GM12878 (cell line): ENCODE measurements at regions not wholly inside any gene's neighbourhood (a gene's known extent, or its start where the extent isn't known, plus 50 kb on each side); places are given as distances from the start of the nearest gene placed in this dataset.

Source experiments
- ATF2 ChIP-seq: IDR thresholded peaks from 2 replicates; pipeline ENCODE4 v1.6.1; 2012; ENCODE audit warnings: low read length, inconsistent platforms
- CEBPZ ChIP-seq: fragments of 150-350 bp; IDR thresholded peaks from 2 replicates; pipeline ENCODE4 v1.6.1; 2016; ENCODE audit warnings: low read depth, low read length
- CTCF ChIP-seq, 3 experiments: IDR thresholded peaks in 2 of 3; conservative IDR thresholded peaks in 1 of 3; 2 replicates each; pipeline ENCODE4 v1.5.1; 2011; ENCODE audit warnings: low read depth in 3 of 3, low read length in 3 of 3, mild to moderate bottlenecking in 3 of 3, control low read depth in 2 of 3, moderate library complexity in 2 of 3, inconsistent platforms in 1 of 3, mixed read lengths in 1 of 3; ENCODE audit not compliant: control insufficient read depth in 2 of 3, insufficient read depth in 1 of 3; ENCODE audit errors: extremely low read depth in 1 of 3
- EGR1 ChIP-seq, 2 experiments: IDR thresholded peaks; 1 replicate in 1 of 2; 2 replicates in 1 of 2; pipeline ENCODE4 v1.6.1; 2011 to 2012; ENCODE audit warnings: low read depth in 2 of 2, low read length in 2 of 2, borderline replicate concordance in 1 of 2, mild to moderate bottlenecking in 1 of 2, moderate library complexity in 1 of 2
- ELK1 ChIP-seq: IDR thresholded peaks from 2 replicates; pipeline ENCODE4 v1.6.1; 2012; ENCODE audit warnings: low read depth, low read length, improper control_type of control experiment
- JUNB ChIP-seq: IDR thresholded peaks from 2 replicates; pipeline ENCODE4 v1.6.1; 2016; ENCODE audit warnings: antibody characterized with exemption, mild to moderate bottlenecking
- PAX8 ChIP-seq: fragments of 450-650 bp; IDR thresholded peaks from 2 replicates; pipeline ENCODE4 v1.6.1; 2017; ENCODE audit warnings: mild to moderate bottlenecking, moderate library complexity
- POLR2A ChIP-seq: IDR thresholded peaks from 2 replicates; pipeline ENCODE4 v1.6.1; 2011; ENCODE audit warnings: low read depth, mild to moderate bottlenecking, low read length
- POU2F2 ChIP-seq: IDR thresholded peaks from 3 replicates; pipeline ENCODE4 v1.6.1; 2011; ENCODE audit warnings: low read depth, mild to moderate bottlenecking, low read length, borderline replicate concordance
- TCF7 ChIP-seq: IDR thresholded peaks from 2 replicates; pipeline ENCODE4 v1.6.1; 2014; ENCODE audit warnings: antibody characterized with exemption, borderline replicate concordance
- TF ChIP-seq, protein P1 (sequence below): IDR thresholded peaks from 2 replicates; pipeline ENCODE4 v1.6.1; 2012; ENCODE audit warnings: low read depth, low read length, improper control_type of control experiment
- TF ChIP-seq, protein P2 (sequence below): fragments of 450-650 bp; IDR thresholded peaks from 2 replicates; pipeline ENCODE4 v1.6.1; 2017; ENCODE audit warnings: mild to moderate bottlenecking

- TF ChIP-seq POLR2A, result no peak
- TF ChIP-seq EGR1 (IDR thresholded peaks at IDR 0.05; ENCODE audit: borderline replicate concordance in 1 of 2, low read depth in 2 of 2, low read length in 2 of 2), result no peak
- TF ChIP-seq TCF7, result no peak
- no peak for TF ChIP-seq CTCF (IDR thresholded peaks at IDR 0.05 in 2 of 3, conservative IDR thresholded peaks at IDR 0.05 in 1 of 3; ENCODE audit: control insufficient read depth in 2 of 3, extremely low read depth in 1 of 3, insufficient read depth in 1 of 3, low read depth in 3 of 3, low read length in 3 of 3)
- TF ChIP-seq POU2F2, result no peak
- TF ChIP-seq, protein P1, sequence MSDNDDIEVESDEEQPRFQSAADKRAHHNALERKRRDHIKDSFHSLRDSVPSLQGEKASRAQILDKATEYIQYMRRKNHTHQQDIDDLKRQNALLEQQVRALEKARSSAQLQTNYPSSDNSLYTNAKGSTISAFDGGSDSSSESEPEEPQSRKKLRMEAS, result no peak
- TF ChIP-seq, protein P2, sequence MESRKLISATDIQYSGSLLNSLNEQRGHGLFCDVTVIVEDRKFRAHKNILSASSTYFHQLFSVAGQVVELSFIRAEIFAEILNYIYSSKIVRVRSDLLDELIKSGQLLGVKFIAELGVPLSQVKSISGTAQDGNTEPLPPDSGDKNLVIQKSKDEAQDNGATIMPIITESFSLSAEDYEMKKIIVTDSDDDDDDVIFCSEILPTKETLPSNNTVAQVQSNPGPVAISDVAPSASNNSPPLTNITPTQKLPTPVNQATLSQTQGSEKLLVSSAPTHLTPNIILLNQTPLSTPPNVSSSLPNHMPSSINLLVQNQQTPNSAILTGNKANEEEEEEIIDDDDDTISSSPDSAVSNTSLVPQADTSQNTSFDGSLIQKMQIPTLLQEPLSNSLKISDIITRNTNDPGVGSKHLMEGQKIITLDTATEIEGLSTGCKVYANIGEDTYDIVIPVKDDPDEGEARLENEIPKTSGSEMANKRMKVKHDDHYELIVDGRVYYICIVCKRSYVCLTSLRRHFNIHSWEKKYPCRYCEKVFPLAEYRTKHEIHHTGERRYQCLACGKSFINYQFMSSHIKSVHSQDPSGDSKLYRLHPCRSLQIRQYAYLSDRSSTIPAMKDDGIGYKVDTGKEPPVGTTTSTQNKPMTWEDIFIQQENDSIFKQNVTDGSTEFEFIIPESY, result no peak
- no peak for TF ChIP-seq CEBPZ
- TF ChIP-seq ELK1, result no peak
- no peak for TF ChIP-seq ATF2
- TF ChIP-seq PAX8, result no peak
- no peak for TF ChIP-seq JUNB
These were observed 353.3 kb upstream of the SYNCRIP start for GRCh38 chr6:85996034-85996375.
